Keratinocyte (primary cell): ENCODE measurements at regions not wholly inside any gene's neighbourhood (a gene's known extent, or its start where the extent isn't known, plus 50 kb on each side); places are given as distances from the start of the nearest gene placed in this dataset.
"Not testable (repeated sequence)": the region's sequence is repeated elsewhere in the genome, so short reads cannot be mapped to it uniquely, and the experiment has no call there.

Source experiments
- DNase-seq: peaks from one replicate; pipeline ENCODE4 v3.0.0-alpha.2; 2011; ENCODE audit warnings: low read depth, missing footprints, low spot score
- FAIRE-seq: peaks from 2 replicates; lab custom pipeline; 2011; peaks lifted over from hg19 to GRCh38; lab: Jason Lieb, UNC
- H2AFZ ChIP-seq: 2 replicates; pipeline ENCODE4 v1.6.0; 2012; ENCODE audit warnings: low read length, control low read depth, inconsistent platforms; ENCODE audit not compliant: control insufficient read depth
- H3K27ac ChIP-seq: 2 replicates; pipeline ENCODE4 v1.5.1; 2011; ENCODE audit warnings: low read length; ENCODE audit not compliant: control insufficient read depth, insufficient read depth
- H3K27me3 ChIP-seq: 3 replicates; pipeline ENCODE4 v1.6.0; 2011; ENCODE audit warnings: low read length; ENCODE audit not compliant: control insufficient read depth, insufficient read depth; ENCODE audit errors: extremely low read depth
- H3K36me3 ChIP-seq, 2 experiments: 2 replicates in 1 of 2; 3 replicates in 1 of 2; pipeline ENCODE4 v1.5.1; 2011; ENCODE audit warnings: low read length in 2 of 2, mild to moderate bottlenecking in 1 of 2; ENCODE audit not compliant: control insufficient read depth in 2 of 2, insufficient read depth in 2 of 2; ENCODE audit errors: extremely low read depth in 1 of 2
- H3K4me1 ChIP-seq: 3 replicates; pipeline ENCODE4 v1.5.1; 2011; ENCODE audit warnings: low read length; ENCODE audit not compliant: control insufficient read depth, insufficient read depth; ENCODE audit errors: extremely low read depth
- H3K4me2 ChIP-seq: 3 replicates; pipeline ENCODE4 v1.6.0; 2011; ENCODE audit warnings: low read depth, low read length; ENCODE audit not compliant: control insufficient read depth, insufficient read depth; ENCODE audit errors: extremely low read depth
- H3K4me3 ChIP-seq, 3 experiments: fragments of 200-600 bp in 1 of 3; sonication (generic) in 1 of 3; 2 replicates in 2 of 3; 3 replicates in 1 of 3; pipeline ENCODE4 v1.5.1; 2011 to 2016; ENCODE audit warnings: low read length in 3 of 3, mild to moderate bottlenecking in 3 of 3, control low read depth in 2 of 3, inconsistent platforms in 1 of 3, low read depth in 1 of 3, mixed read lengths in 1 of 3, mixed run types in 1 of 3, moderate library complexity in 1 of 3; ENCODE audit not compliant: control insufficient read depth in 2 of 3, insufficient read depth in 2 of 3; ENCODE audit errors: extremely low read depth in 1 of 3
- H3K79me2 ChIP-seq: 2 replicates; pipeline ENCODE4 v1.6.0; 2012; ENCODE audit warnings: low read length; ENCODE audit not compliant: control insufficient read depth, insufficient read depth
- H3K9ac ChIP-seq: 3 replicates; pipeline ENCODE4 v1.6.0; 2011; ENCODE audit warnings: low read length; ENCODE audit not compliant: control insufficient read depth, insufficient read depth; ENCODE audit errors: extremely low read depth
- H3K9me1 ChIP-seq: 3 replicates; pipeline ENCODE4 v1.6.0; 2011; ENCODE audit warnings: low read length; ENCODE audit not compliant: control insufficient read depth, insufficient read depth; ENCODE audit errors: extremely low read depth
- H3K9me3 ChIP-seq: 2 replicates; pipeline ENCODE4 v1.5.1; 2012; ENCODE audit warnings: low read depth, low read length; ENCODE audit not compliant: control insufficient read depth
- H4K20me1 ChIP-seq: 3 replicates; pipeline ENCODE4 v1.6.0; 2011; ENCODE audit warnings: low read length; ENCODE audit not compliant: control insufficient read depth, insufficient read depth; ENCODE audit errors: extremely low read depth
- EZH2 ChIP-seq: IDR thresholded peaks from one replicate; pipeline ENCODE4 v1.6.1; 2012; ENCODE audit warnings: inconsistent platforms, mild to moderate bottlenecking, low read length, moderate library complexity
- dilution Hi-C: fragments of 300-500 bp; cut with MboI; formaldehyde crosslinking; loops from one replicate; pipeline ENCODE4 v1.7.0; 2020; ENCODE audit warnings: low sequenced_read_pairs; ENCODE audit not compliant: extremely low pct_ligation_motif_present
- TF ChIP-seq, protein P1 (sequence below), 3 experiments: IDR thresholded peaks in 1 of 3; conservative IDR thresholded peaks in 1 of 3; optimal IDR thresholded peaks in 1 of 3; 2 replicates in 2 of 3; 3 replicates in 1 of 3; pipeline versions ENCODE3 to v1.5.1; 2011; ENCODE audit warnings: low read length in 3 of 3, mild to moderate bottlenecking in 3 of 3, moderate library complexity in 2 of 3, control low read depth in 1 of 3, inconsistent platforms in 1 of 3; ENCODE audit not compliant: insufficient read depth in 2 of 3; ENCODE audit errors: extremely low read depth in 1 of 3

DNA sequence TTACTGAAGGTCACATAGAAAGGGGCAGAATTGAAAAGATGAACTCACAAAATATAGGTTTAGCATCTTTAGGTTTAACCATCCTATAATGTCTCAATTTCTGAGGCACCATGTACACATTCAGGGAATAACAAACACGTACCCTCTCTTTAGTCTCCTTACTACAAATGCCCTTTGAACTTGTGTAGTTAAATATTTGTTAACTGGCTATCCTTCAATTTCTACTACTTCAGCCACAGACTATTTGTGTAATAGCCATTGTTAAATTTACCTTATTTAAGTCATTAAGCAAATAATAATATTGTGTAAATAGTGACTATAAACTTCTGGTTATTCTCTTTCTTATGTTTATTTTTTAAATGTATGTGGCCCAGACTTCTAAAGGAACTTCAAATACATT is 600.5 kb downstream of the KCNT2 start:
- dilution Hi-C loops: no loop called here
- Histone ChIP-seq H3K4me2 (no peak overlapping the region), H3K27me3 (no peaks in the 10 kb centered on the region), H3K79me2 (no peaks in the 10 kb centered on the region), H3K4me3 (no peak overlapping the region), H3K4me1 (peaks cover 8% of the 10 kb centered on the region), H4K20me1 (no peaks in the 10 kb centered on the region), H3K9me1 (no peaks in the 10 kb centered on the region), H2AFZ (no peak overlapping the region), H3K9me3 (no peaks in the 10 kb centered on the region), H3K36me3 (no peaks in the 10 kb centered on the region), H3K27ac (no peak overlapping the region), H3K9ac (no peak overlapping the region)
- TF ChIP-seq, protein P1, sequence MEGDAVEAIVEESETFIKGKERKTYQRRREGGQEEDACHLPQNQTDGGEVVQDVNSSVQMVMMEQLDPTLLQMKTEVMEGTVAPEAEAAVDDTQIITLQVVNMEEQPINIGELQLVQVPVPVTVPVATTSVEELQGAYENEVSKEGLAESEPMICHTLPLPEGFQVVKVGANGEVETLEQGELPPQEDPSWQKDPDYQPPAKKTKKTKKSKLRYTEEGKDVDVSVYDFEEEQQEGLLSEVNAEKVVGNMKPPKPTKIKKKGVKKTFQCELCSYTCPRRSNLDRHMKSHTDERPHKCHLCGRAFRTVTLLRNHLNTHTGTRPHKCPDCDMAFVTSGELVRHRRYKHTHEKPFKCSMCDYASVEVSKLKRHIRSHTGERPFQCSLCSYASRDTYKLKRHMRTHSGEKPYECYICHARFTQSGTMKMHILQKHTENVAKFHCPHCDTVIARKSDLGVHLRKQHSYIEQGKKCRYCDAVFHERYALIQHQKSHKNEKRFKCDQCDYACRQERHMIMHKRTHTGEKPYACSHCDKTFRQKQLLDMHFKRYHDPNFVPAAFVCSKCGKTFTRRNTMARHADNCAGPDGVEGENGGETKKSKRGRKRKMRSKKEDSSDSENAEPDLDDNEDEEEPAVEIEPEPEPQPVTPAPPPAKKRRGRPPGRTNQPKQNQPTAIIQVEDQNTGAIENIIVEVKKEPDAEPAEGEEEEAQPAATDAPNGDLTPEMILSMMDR (optimal IDR thresholded peaks at IDR 0.05 in 1 of 3, IDR thresholded peaks at IDR 0.05 in 1 of 3, conservative IDR thresholded peaks at IDR 0.05 in 1 of 3; ENCODE audit: extremely low read depth in 1 of 3, insufficient read depth in 2 of 3, low read length in 3 of 3): no peak
- TF ChIP-seq EZH2: no peak
- DNase-seq (no peak), FAIRE-seq (no peak)

DNA sequence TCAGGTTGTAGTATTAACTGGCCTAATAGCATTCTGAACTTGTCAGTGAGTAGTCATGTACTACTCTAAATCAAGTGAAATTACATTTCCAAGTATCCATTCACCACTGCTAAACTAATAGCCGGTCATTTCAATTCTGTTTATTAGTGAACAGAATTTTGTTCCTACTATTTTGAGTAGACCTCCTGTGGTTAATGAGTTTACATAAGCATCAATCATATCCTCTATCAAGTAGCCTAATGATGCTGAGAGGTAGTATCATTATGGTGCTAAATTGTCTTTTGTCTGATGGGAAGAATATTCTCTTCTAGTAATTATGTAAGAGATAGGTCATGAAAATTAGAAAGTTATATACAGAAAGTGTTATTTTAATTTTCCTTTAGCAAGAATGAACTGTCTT is 602.8 kb downstream of the KCNT2 start:
- dilution Hi-C loops: no loop called here
- H3K79me2 ChIP-seq: no peaks in the 10 kb centered on the region
- no peaks in the 10 kb centered on the region for H3K36me3 ChIP-seq
- no peak overlapping the region for H3K9ac ChIP-seq
- H3K4me1 ChIP-seq: peaks cover 20% of the 10 kb centered on the region
- no peak overlapping the region for H3K4me3 ChIP-seq
- H4K20me1 ChIP-seq: no peaks in the 10 kb centered on the region
- H3K27me3 ChIP-seq: no peaks in the 10 kb centered on the region
- DNase-seq: no peak
- TF ChIP-seq EZH2: no peak
- TF ChIP-seq, protein P1 (optimal IDR thresholded peaks at IDR 0.05 in 1 of 3, IDR thresholded peaks at IDR 0.05 in 1 of 3, conservative IDR thresholded peaks at IDR 0.05 in 1 of 3; ENCODE audit: extremely low read depth in 1 of 3, insufficient read depth in 2 of 3, low read length in 3 of 3): no peak
- H3K9me3 ChIP-seq: no peaks in the 10 kb centered on the region
- no peak for FAIRE-seq
- H3K4me2 ChIP-seq: no peak overlapping the region
- no peak overlapping the region for H3K27ac ChIP-seq
- no peak overlapping the region for H2AFZ ChIP-seq
- H3K9me1 ChIP-seq: no peaks in the 10 kb centered on the region

DNA sequence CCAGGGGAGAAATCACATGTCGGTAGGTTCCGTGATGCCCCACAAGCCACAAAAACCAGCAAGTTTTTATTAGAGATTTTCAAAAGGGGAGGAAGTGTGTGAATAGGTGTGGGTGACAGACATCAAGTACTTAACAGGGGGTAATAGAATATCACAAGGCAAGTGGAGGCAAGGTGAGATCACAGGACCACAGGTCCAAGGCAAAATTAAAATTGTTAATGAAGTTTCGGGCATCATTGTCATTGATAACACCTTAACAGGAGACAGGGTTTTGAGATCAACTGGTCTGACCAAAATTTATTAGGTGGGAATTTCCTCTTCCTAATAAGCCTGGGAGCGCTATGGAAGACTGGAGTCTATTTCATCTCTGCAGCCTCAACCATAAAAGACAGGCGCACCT is 603.9 kb downstream of the KCNT2 start:
- H2AFZ ChIP-seq, H3K36me3 ChIP-seq, H3K27ac ChIP-seq, H3K4me3 ChIP-seq, FAIRE-seq, H3K9me1 ChIP-seq, H3K27me3 ChIP-seq, H3K9me3 ChIP-seq, H4K20me1 ChIP-seq, H3K79me2 ChIP-seq, H3K9ac ChIP-seq, DNase-seq, H3K4me2 ChIP-seq, dilution Hi-C loops: not testable (repeated sequence)
- peaks cover 20% of the 10 kb centered on the region for H3K4me1 ChIP-seq
